ENCODE measurements at regions not wholly inside any gene's neighbourhood (a gene's known extent, or its start where the extent isn't known, plus 50 kb on each side); places are given as distances from the start of the nearest gene placed in this dataset.

- no peak for TF ChIP-seq CTCF (IDR thresholded peaks at IDR 0.05)
- no peak for TF ChIP-seq POLR2AphosphoS5 (IDR thresholded peaks at IDR 0.05; ENCODE audit: low read depth, low read length)
- TF ChIP-seq REST (IDR thresholded peaks at IDR 0.05; ENCODE audit: insufficient read depth in 1 of 2, low read depth in 2 of 2, low read length in 1 of 2) = no peak
- no peak for TF ChIP-seq TCF7L2 (IDR thresholded peaks at IDR 0.05; ENCODE audit: low read depth, low read length)
- no peak for TF ChIP-seq SIN3A (IDR thresholded peaks at IDR 0.05; ENCODE audit: borderline replicate concordance, insufficient read depth, low read depth, low read length)
Observed at GRCh38 chr4:31408121-31408520, 688.0 kb downstream of the PCDH7 start.

Data from Panc1 (cell line).